HT1080 (cell line): ENCODE measurements at regions not wholly inside any gene's neighbourhood (a gene's known extent, or its start where the extent isn't known, plus 50 kb on each side); places are given as distances from the start of the nearest gene placed in this dataset.
"Not testable (repeated sequence)": the region's sequence is repeated elsewhere in the genome, so short reads cannot be mapped to it uniquely, and the experiment has no call there.

Source experiments
- DNase-seq: peaks from one replicate; pipeline ENCODE4 v3.0.0-alpha.2; 2015; ENCODE audit warnings: low read depth

DNA sequence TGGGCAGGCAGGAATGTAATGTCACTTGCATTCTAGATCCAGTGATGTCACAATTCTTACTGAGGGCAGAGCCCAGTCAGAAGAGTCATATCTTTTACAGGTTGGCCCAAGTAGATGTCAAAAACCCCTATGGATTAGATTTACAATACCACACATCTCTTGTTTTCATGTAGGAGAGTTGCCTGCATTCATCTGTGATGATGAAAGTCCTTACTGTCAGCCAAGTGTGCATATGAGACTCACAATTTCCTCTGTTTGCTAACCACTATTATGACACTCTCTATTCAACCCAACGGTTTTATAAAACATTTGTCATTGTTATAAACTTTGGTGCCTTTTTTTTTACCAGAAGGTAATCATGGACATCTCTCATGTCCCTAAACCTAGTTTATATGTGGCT lies 898.8 kb upstream of the AMELY start:
- no peak for DNase-seq

DNA sequence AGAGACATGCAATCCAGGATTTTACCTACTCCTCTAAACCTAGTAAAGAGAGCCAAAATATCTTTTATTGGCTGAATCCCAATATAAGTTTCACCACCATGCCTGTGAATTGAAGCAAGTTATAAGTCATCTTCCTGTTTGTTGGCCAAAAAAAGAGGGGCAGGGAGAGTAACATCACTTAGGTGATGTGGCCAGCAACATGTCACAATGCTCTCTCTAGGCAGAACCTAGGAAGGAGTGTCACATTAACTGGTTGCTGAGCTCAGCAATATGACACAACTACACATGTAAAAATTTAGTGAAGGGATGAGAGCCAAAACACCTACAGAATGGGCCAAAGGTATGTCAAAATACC lies 895.9 kb upstream of the AMELY start:
- no peak for DNase-seq

DNA sequence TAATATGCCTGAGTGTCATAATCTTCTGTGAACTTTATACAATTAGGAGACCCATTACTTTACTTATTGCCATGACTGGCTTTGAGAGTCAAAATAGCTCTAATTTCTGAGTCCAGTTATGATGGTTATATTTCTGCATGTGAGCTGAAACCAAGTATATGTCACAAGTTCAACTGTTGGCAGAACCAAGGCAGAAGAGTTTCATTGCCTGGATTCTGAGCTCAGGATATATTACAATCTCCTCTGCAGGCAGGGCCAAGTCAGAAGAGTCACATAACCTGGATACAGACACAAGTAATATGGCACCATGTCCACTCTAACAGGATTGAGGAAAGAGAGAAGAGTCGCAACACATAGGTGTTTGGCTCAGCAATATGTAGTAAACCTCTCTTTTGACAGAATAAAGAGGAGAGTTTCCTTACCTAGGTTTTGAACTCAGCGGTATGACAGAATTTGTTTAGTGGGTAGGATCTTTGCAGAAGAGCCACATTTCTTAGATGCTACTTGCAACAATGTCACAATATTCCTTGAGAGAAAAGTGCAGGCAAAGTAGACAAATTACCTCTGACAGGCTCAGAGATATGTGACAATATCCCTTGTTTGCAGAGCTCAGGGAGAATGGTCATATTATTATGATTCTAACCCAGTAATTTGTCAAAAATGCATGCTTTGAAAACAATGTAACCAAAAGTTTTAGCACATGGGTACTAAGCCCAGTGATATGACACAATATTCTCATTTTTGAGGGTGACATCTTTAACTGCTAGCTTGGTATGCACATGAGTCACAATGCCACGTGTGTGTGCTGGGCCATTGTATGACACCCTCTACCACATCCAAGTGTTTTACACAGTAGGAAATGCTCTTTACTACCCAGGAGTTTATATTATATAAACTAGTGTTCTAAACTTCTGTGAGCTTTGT lies 895.3 kb upstream of the AMELY start:
- DNase-seq = peak; percentile 61

DNA sequence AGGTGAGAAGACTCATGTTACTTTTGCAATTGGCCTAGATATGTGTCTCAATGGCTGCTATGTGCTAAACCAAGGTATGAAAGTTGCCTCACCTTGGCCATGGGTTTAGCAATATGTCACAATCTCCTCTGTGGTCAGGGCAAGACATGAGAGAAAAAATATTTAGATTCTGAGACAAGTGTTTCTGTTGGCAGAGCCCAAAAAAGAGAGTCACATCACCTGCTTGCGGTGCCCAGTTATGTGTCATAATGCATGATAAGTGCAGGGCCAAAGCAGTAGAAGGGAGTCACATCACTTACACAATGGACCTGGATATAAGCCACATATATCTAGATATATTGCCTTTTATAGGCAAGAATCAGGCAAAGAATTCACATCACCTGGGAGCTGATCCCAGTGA lies 894.1 kb upstream of the AMELY start:
- DNase-seq = no peak

DNA sequence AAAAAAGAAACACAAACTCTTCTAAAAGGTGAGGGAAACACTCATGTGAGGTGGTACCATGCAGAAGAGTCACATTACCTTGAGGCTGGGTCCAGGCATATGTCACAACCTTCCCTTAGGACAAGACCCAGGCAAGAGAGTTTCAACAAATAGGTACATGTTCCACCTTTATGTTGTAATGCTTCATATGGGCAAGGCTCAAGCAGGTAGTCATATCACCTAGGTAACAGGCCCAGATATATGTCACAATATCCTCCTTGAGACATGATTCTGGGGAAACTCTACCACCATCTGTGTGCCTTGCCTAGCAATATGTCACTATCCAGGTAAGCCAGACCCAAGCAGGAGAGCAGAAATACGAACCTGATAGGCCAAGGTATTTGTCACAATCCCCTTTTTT lies 892.2 kb upstream of the AMELY start:
- DNase-seq = no peak

DNA sequence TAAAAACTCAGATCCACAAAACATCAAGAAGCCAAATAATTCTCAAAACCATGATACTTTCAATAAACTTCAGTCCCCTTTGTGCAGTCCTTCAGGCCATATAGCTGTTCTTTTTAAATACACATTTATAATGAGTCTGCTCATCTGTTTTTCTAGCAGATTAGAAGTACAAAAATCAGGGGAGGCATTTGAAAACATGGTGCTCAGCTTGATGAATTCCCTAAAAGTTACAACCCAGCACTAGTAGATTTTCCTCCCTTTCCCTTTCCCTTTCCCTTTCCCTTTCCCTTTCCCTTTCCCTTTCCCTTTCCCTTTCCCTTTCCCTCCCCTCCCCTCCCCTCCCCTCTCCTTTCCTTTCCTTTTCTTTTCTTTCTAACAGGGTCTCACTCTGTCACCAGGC lies 884.6 kb upstream of the AMELY start:
- DNase-seq = no peak

DNA sequence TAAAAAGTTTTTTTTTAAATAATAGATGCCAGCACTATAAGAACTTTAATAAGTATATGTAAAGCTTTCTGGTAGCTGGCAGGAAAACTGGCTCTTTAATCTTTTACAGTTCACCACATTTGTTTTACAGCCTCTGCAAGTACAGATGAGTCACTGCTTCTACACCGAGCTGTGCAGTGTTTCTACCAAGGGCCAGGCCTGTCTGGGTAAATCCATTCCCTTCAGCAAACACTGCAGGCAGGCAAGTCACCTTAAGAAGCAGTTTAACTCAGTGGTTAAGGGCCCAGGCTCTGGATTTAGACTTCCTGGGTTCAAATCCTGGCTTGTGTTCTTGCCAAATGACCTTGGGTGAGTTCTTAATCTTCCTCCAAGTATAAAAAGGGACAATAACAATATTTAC lies 882.9 kb upstream of the AMELY start:
- DNase-seq = peak; percentile 83

DNA sequence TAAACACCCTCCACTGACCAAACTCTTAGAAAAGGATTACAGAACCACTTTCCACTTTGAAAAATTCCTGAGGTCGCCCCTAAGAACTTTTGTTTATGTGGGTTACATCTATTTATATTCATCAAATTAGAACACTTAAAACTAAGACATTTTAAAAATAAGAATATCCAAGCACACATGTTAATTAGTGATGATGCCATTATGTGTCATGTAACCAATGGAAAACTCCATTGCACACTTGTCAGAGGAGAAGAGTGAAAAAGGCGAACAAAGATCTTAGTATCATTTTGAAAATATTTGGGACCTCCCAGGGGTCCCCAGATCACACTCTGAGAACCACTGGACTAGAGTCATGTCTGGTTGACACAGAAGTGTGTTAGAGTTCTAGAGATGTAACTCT lies 882.4 kb upstream of the AMELY start:
- DNase-seq = no peak

DNA sequence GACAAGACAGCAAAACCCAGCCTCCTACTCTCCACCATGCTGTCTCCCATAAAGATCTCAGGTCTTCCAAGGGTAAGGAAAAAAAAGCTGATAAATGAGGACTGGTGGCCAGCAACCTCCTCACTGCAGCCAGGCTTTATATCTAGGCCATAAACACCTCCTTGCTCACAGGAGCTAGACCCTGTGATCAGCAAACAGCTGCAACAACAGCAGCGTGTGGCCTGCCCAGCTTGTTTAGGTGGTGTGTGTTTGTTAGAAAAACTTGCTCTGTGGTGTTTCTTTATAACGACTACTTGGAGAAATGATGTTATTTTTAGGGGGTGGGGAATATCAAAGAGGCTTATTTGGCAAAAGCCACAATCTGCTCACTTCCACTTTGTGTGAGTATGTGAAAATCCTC lies 880.9 kb upstream of the AMELY start:
- no peak for DNase-seq

DNA sequence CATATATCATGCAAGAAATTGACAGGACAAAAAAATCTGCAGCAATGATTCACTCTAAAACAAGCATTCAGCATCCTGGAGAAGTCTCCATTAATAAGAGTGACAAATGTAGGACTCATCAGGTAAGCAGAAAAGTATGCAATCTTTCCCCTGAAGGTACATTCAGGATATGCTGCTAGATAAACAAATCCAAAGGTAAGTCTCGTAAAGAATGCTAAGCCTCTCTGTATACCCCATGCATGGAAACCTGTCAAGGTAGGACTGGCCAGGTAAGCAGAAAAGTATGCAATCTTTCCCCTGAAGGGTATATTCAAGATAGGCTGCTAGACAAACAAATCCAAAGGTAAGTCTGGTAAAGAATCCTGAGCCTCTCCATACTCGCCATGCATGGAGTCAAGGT lies 869.9 kb upstream of the AMELY start:
- peak; percentile 3 for DNase-seq

DNA sequence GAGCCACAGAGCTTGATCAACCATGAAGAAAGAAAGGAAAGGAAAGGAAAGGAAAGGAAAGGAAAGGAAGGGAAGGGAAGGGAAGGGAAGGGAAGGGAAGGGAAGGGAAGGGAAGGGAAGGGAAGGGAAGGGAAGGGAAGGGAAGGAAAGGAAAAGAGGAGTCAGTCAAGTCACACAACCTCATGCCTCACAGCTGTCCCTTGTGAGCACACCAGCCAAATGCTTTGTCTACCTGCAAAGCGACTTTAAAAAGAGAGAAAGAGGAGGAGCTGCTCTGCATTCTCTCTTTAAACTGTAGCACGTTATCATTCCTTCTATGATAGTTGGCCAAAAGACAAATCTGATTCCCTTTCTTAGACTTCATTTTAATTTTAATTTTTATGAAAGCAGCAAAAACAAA lies 863.9 kb upstream of the AMELY start:
- DNase-seq = not testable (repeated sequence)

DNA sequence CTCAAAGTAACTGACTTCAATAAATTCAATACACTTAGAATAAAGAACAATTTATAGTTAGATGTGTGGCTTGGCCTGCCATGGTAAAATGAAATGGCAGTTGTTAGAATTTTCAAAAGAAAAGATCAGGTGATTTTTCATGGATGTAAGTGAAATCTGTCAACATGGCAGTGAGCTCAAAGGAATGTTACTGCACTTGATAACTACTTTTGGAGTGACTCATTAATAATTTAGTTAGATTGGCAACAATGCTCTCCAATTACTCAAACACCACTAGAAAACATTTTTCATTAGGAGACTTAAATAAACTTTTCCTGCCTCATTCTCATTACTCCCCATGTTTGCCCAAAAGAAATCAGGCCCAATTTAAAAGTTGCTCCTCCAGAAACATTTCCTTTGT lies 860.2 kb upstream of the AMELY start:
- no peak for DNase-seq

DNA sequence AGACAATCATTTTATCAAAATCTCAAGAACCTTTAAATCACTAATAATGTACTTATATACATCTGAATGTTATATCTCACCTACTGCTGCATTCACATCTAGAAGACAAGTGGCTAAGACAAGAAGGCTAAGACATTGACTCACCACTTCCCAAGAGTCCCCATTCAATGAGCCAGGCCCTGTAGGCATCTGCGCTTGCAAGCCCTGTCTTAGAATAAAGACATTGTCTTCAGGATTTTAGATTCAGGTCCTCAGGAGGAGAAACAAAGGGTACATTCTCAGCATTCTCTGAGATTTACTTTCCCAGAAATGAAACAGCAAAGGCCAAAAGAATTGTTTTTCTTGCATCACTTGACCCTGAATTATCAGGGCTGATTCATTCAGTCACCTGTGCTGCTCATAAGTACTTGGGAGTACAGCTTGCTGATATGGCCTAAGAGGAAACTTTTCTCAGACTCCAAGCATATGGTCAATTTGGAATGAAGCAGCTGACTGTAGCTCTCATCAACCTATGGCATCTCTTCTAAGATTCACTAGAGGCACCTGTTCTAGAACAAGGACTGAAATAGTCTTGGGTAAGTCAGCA lies 858.3 kb upstream of the AMELY start:
- peak; percentile 78 for DNase-seq

DNA sequence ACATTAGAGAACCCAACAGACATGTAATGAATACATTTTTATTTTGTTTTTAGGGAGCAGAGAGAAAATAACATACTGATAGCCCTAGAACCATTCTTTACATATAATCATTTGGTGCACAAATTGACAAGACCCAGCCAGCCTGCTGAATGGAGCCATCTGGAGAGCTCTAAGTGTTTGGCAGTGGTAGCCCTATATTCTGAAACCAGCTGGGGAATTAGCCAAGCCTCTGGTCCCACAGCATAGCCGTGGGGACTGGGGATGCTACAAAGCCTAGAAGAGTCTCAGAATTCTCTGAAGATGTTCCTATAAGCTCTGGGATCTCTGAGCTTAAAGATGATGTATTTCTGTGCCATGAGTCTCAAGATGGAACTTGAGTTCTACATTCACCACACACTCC lies 857.3 kb upstream of the AMELY start:
- DNase-seq = no peak

DNA sequence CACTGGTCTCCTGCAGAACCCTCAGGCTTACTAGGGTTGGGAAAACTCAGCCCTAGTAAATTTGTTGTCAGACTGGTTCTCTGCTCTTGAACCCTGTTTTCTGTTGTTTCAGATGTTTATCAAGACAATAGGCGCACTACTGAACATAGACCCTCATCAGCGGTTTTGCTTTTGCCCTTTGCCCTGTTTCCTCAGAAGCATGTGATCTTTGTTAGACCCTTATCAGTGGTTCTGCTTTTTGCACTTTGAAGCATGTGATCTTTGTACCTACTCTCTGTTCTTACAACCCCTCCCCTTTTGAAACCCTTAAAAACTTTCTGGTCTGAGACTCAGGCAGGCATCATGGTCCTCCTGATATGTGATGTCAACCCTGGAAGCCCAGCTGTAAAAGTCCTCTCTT lies 842.2 kb upstream of the AMELY start:
- no peak for DNase-seq

DNA sequence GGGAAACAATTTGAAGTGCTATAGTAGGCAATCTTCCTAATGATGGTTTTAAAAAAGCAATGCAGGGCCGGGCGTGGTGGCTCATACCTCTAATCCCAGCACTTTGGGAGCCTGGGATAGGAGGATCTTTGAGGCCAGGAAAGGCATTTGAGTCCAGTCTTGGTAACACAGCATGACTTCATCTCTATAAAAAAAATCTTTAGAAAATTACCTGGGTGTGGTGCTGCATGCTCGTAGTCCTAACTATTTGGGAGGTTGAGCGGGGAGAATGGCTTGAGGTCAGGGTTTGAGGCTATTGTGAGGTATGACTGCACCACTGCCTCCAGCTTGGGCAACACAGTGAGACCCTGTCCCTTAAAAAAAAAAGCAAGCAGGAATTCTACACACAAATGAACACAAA lies 835.2 kb upstream of the AMELY start:
- no peak for DNase-seq

DNA sequence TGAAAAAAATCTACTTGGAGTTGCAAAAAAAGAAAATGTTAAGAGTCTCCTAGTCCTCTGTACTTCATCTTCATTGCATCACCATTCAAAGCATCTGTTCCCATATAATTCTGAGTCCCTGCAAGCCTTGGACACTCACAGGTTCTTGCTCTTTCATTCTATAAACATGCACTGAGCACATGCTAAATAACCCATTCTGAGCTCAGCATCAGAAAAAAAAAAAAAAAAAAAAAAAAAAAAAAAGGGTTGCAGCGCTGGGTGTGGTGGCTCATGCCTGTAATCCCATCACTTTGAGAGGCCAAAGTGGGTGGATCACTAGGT lies 834.0 kb upstream of the AMELY start:
- DNase-seq = no peak

DNA sequence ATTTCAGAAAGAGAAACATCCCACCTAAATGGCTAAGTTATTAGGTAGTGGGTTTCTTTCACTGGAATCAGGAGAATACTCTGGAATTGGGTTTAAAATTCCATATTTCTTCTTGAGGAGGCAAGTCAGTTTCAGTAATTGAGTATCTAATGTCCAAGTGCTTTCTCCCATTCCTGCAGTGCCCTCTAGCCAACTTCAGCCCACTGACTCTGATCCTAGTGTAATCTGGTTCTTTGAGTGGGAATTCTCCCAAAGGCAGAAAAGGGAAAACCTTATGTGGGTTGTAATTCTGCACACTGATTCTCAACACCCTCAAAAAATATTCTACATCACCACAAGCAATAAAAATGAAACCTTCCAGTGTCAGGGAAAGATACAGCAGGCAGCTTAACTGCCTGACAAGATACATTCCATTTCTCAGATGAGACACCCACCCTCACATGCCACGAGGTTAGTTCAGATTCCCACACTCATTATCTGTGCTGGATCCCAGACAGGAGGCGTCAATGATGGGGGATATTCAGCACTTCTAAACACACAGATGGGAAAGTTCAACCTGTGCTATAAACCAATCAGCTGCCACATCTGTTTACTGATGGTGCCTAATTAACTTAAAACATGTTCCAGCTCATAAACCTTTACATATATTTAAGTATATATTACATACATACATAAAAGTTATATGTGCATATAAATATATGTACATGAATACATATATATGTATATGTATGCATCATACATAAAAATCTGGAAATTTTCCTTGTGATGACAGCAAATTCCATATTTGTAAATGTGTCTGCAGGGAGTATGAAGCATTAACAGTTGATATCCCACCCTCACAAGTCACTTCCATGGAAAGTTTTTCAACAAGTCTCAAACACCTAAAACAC lies 833.4 kb upstream of the AMELY start:
- DNase-seq = peak; percentile 3

DNA sequence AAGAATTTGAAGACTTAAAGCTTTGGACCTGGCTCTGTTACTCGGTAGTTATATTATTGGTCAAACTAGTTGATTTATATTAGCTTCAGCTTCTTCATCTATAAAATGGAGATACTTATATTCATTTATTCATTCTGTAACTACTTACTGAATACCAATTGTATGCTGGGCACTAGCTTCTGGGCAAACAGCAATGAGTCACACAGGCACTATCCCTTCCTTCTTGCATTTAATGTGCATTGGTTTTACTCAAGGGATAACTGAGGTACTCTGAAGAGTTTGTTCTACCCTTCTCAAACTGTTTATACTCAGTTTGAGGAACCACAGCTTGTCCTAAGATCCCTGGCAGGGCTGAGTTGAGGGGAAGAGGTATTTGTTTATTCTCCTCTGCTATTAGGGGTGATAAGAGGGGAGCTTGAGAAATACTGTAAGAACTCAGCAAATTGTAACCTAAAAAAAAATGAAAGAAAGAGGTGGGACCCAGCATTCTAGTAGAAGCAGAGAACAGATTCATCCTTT lies 825.4 kb upstream of the AMELY start:
- DNase-seq = peak; percentile 12

DNA sequence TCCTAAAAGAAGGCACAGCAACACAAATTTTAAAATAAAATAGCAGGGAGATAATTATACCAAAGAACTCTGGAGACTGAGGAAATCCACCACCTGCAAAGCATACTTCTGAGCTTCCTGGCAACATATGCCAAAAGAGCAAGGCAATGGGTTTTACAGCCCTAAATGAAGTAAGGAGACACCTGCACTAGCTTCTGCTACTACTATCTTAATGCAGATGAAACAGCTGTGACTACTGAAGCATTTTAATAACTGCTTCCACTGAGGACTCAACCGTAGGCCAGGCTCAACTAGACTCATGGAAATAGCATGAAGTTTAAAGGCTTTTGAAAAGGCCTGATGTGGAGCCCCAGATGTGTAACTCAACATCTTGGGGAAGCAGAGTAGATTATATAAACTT lies 820.1 kb upstream of the AMELY start:
- no peak for DNase-seq

DNA sequence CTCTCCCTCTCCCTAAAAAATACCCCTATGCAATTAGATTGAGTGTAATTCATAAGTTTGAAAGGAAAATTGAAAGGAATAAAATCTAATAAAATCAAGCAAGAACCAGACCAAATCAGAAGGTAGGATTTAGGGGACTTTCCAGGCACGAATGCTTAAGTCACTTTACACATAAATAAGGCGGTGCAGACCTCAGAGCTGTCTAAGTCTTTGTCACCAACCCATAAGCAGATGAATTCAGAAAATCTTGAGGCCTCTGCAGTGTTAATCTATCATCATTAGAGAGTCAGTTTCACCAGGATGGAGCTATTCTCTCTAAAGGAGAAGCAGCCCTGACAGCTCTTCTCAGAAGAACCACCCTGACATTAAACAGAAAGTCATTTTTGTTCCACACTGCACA lies 819.1 kb upstream of the AMELY start:
- no peak for DNase-seq

DNA sequence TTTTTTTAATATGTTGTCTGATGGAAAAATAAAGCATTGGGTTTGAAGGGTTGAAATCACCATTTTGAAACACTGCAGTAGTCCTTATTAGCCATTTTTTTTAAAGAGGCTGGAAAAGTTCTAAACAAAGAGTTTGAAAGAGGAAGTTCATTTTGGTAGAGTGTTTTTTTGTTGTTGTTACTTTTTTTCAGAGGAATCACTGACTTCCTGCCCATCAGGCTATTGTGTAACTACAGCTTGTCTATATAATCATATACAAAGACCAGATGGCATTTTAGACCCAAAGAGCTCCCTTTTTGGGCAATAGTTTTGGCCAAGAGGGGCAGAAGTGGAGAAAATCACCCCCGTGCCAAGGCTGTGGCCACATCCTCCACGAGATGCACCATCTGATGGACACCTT lies 818.5 kb upstream of the AMELY start:
- no peak for DNase-seq
